Mesenchymal stem cell (in vitro differentiated cells and primary cell): ENCODE measurements at regions not wholly inside any gene's neighbourhood (a gene's known extent, or its start where the extent isn't known, plus 50 kb on each side); places are given as distances from the start of the nearest gene placed in this dataset.

Experiments
- DNase-seq: peaks from one replicate; pipeline ENCODE4 v3.0.0-alpha.2; 2013
- H2AFZ ChIP-seq: one replicate; pipeline ENCODE4 v1.6.1; 2013; ENCODE audit warnings: low read depth, mild to moderate bottlenecking, control low read depth, inconsistent platforms, low read length, moderate library complexity
- H2AK5ac ChIP-seq: 2 replicates; pipeline ENCODE4 v1.6.1; 2013; ENCODE audit warnings: low read length, moderate library complexity, mild to moderate bottlenecking, inconsistent platforms; ENCODE audit not compliant: severe bottlenecking
- H2BK120ac ChIP-seq: one replicate; pipeline ENCODE4 v1.6.1; 2013; ENCODE audit warnings: low read depth, mild to moderate bottlenecking, inconsistent platforms, low read length, moderate library complexity
- H2BK12ac ChIP-seq, 2 experiments: one replicate each; pipeline ENCODE4 v1.6.1; 2013; ENCODE audit warnings: inconsistent platforms in 2 of 2, low read length in 2 of 2, mild to moderate bottlenecking in 2 of 2, moderate library complexity in 2 of 2, control low read depth in 1 of 2
- H2BK15ac ChIP-seq: one replicate; pipeline ENCODE4 v1.6.1; 2013; ENCODE audit warnings: mild to moderate bottlenecking, low read depth, inconsistent platforms; ENCODE audit not compliant: poor library complexity, severe bottlenecking
- H2BK5ac ChIP-seq: 2 replicates; pipeline ENCODE4 v1.6.1; 2013; ENCODE audit warnings: low read depth, mild to moderate bottlenecking, low read length, control low read depth, inconsistent platforms; ENCODE audit not compliant: poor library complexity, severe bottlenecking
- H3K14ac ChIP-seq, 2 experiments: one replicate each; pipeline ENCODE4 v1.6.1; 2013; ENCODE audit warnings: inconsistent platforms in 2 of 2, low read length in 2 of 2, control low read depth in 1 of 2, mild to moderate bottlenecking in 1 of 2, moderate library complexity in 1 of 2
- H3K18ac ChIP-seq, 2 experiments: one replicate each; pipeline ENCODE4 v1.6.1; 2013; ENCODE audit warnings: inconsistent platforms in 2 of 2, low read length in 2 of 2, control low read depth in 1 of 2, low read depth in 1 of 2, mild to moderate bottlenecking in 1 of 2
- H3K23ac ChIP-seq, 2 experiments: one replicate each; pipeline ENCODE4 v1.6.1; 2013; ENCODE audit warnings: inconsistent platforms in 2 of 2, low read length in 2 of 2, mild to moderate bottlenecking in 2 of 2, moderate library complexity in 2 of 2, control low read depth in 1 of 2
- H3K27ac ChIP-seq: 2 replicates; pipeline ENCODE4 v1.5.1; 2013; ENCODE audit warnings: mild to moderate bottlenecking, moderate library complexity, low read length, control low read depth, inconsistent platforms; ENCODE audit not compliant: poor library complexity, severe bottlenecking
- H3K27me3 ChIP-seq, 2 experiments: 2 replicates each; pipeline versions ENCODE4 v1.6.1 to v1.7.0; 2013; ENCODE audit warnings: low read length in 2 of 2, mild to moderate bottlenecking in 2 of 2, moderate library complexity in 2 of 2, control low read depth in 1 of 2, inconsistent platforms in 1 of 2; ENCODE audit not compliant: control insufficient read depth in 1 of 2, insufficient read depth in 1 of 2
- H3K36me3 ChIP-seq, 2 experiments: 2 replicates each; pipeline versions ENCODE4 v1.6.1 to v1.7.0; 2013; ENCODE audit warnings: low read length in 2 of 2, control low read depth in 1 of 2, inconsistent platforms in 1 of 2, low read depth in 1 of 2, mild to moderate bottlenecking in 1 of 2; ENCODE audit not compliant: insufficient read depth in 2 of 2, control insufficient read depth in 1 of 2
- H3K4ac ChIP-seq, 2 experiments: one replicate each; pipeline ENCODE4 v1.6.1; 2013; ENCODE audit warnings: inconsistent platforms in 2 of 2, low read length in 2 of 2, mild to moderate bottlenecking in 2 of 2, moderate library complexity in 2 of 2, control low read depth in 1 of 2, low read depth in 1 of 2
- H3K4me1 ChIP-seq: 2 replicates; pipeline ENCODE4 v1.6.1; 2013; ENCODE audit warnings: low read depth, low read length, control low read depth; ENCODE audit not compliant: control insufficient read depth, insufficient read depth
- H3K4me2 ChIP-seq: 2 replicates; pipeline ENCODE4 v1.6.1; 2013; ENCODE audit warnings: low read length, mild to moderate bottlenecking, inconsistent platforms; ENCODE audit not compliant: poor library complexity, severe bottlenecking
- H3K4me3 ChIP-seq, 2 experiments: 2 replicates each; pipeline versions ENCODE4 v1.5.1 to v1.7.0; 2013; ENCODE audit warnings: low read length in 2 of 2, mild to moderate bottlenecking in 2 of 2, control low read depth in 1 of 2, low read depth in 1 of 2; ENCODE audit not compliant: insufficient read depth in 1 of 2
- H3K79me1 ChIP-seq: replicated peaks from 2 replicates; pipeline ENCODE4 v1.6.1; 2013; ENCODE audit warnings: mild to moderate bottlenecking, control low read depth, low read length, inconsistent platforms; ENCODE audit not compliant: poor library complexity, severe bottlenecking
- H3K9ac ChIP-seq: 2 replicates; pipeline ENCODE4 v1.7.0; 2013; ENCODE audit warnings: mild to moderate bottlenecking, low read length, moderate library complexity
- H3K9me3 ChIP-seq: 2 replicates; pipeline ENCODE4 v1.7.0; 2013; ENCODE audit warnings: mild to moderate bottlenecking, low read length; ENCODE audit not compliant: control insufficient read depth
- H4K8ac ChIP-seq: one replicate; pipeline ENCODE4 v1.6.1; 2013; ENCODE audit warnings: inconsistent platforms, mild to moderate bottlenecking, low read length, moderate library complexity
- H4K91ac ChIP-seq: one replicate; pipeline ENCODE4 v1.6.1; 2013; ENCODE audit warnings: mild to moderate bottlenecking, low read length, inconsistent platforms
- WGBS: methylation state at CpG from one replicate; pipeline ENCODE4 v1.1.7; 2013; ENCODE audit warnings: mixed read lengths; 5-methylcytosine and 5-hydroxymethylcytosine counted together

- no peaks in the 10 kb centered on the region for H3K4me1 ChIP-seq
- H3K4me2 ChIP-seq = no peak overlapping the region
- no peak overlapping the region for H2AFZ ChIP-seq
- no peak overlapping the region for H2AK5ac ChIP-seq
- no peak overlapping the region for H2BK120ac ChIP-seq
- H2BK12ac ChIP-seq = no peak overlapping the region
- no peak for DNase-seq
- 88% methylated on average over 12 of the region's 15 CpGs for WGBS
- no peaks in the 10 kb centered on the region for H3K79me1 ChIP-seq
- no peak overlapping the region for H2BK5ac ChIP-seq
- no peak overlapping the region for H2BK15ac ChIP-seq
- H3K14ac ChIP-seq = no peak overlapping the region
- no peak overlapping the region for H3K9ac ChIP-seq
- H3K9me3 ChIP-seq = peaks cover 4% of the 10 kb centered on the region
- no peak overlapping the region for H4K8ac ChIP-seq
- no peak overlapping the region for H3K18ac ChIP-seq
- H3K4ac ChIP-seq = no peak overlapping the region
- no peak overlapping the region for H3K4me3 ChIP-seq
- H3K36me3 ChIP-seq = no peaks in the 10 kb centered on the region
- no peak overlapping the region for H4K91ac ChIP-seq
- no peak overlapping the region for H3K27ac ChIP-seq
- H3K27me3 ChIP-seq = no peaks in the 10 kb centered on the region
- no peak overlapping the region for H3K23ac ChIP-seq
These were observed 86.6 kb upstream of the SOX1 start for GRCh38 chr13:111980146-111980929.

- 85% methylated on average over 12 of the region's 12 CpGs for WGBS
- H3K27ac ChIP-seq = no peak overlapping the region
These were observed 85.9 kb upstream of the SOX1 start for GRCh38 chr13:111981006-111981405.

GRCh38 chr13:111981446-111982165 lies 85.3 kb upstream of the SOX1 start:
- Histone ChIP-seq H3K4me2 (no peak overlapping the region), H3K9ac (no peak overlapping the region), H3K4ac (no peak overlapping the region), H3K36me3 (no peaks in the 10 kb centered on the region), H3K9me3 (peaks cover 4% of the 10 kb centered on the region), H3K23ac (no peak overlapping the region), H4K8ac (no peak overlapping the region), H2BK15ac (no peak overlapping the region), H2AK5ac (no peak overlapping the region), H2BK12ac (no peak overlapping the region), H3K27me3 (no peaks in the 10 kb centered on the region), H3K4me1 (no peaks in the 10 kb centered on the region), H2AFZ (no peak overlapping the region), H2BK5ac (no peak overlapping the region), H3K27ac (no peak overlapping the region), H3K4me3 (no peak overlapping the region), H3K18ac (no peak overlapping the region), H4K91ac (no peak overlapping the region), H2BK120ac (no peak overlapping the region), H3K79me1 (no peaks in the 10 kb centered on the region), H3K14ac (no peak overlapping the region)
- no peak for DNase-seq
- 54% methylated on average over 12 of the region's 12 CpGs for WGBS

More at GRCh38 chr13:111981006-111981405, 85.9 kb upstream of the SOX1 start:
- Histone ChIP-seq H3K4me3 (no peak overlapping the region), H3K18ac (no peak overlapping the region), H3K14ac (no peak overlapping the region), H4K91ac (no peak overlapping the region), H3K9me3 (peaks cover 4% of the 10 kb centered on the region), H3K4me1 (no peaks in the 10 kb centered on the region), H2BK5ac (no peak overlapping the region), H4K8ac (no peak overlapping the region), H3K79me1 (no peaks in the 10 kb centered on the region), H3K36me3 (no peaks in the 10 kb centered on the region), H2AFZ (no peak overlapping the region), H3K4ac (no peak overlapping the region), H3K9ac (no peak overlapping the region), H2BK12ac (no peak overlapping the region), H2BK15ac (no peak overlapping the region), H3K23ac (no peak overlapping the region), H2AK5ac (no peak overlapping the region), H2BK120ac (no peak overlapping the region), H3K27me3 (no peaks in the 10 kb centered on the region), H3K4me2 (no peak overlapping the region)
- DNase-seq = no peak

GRCh38 chr13:111984349-111984748 lies 82.6 kb upstream of the SOX1 start:
- peaks cover 4% of the 10 kb centered on the region for H3K9me3 ChIP-seq
- no peak overlapping the region for H3K27ac ChIP-seq
- H3K4me2 ChIP-seq = no peak overlapping the region
- H3K9ac ChIP-seq = no peak overlapping the region
- H3K27me3 ChIP-seq = no peaks in the 10 kb centered on the region
- H2AK5ac ChIP-seq = no peak overlapping the region
- no peak overlapping the region for H2BK15ac ChIP-seq
- H3K4ac ChIP-seq = no peak overlapping the region
- no peak for DNase-seq
- no peak overlapping the region for H2BK120ac ChIP-seq
- H2BK12ac ChIP-seq = no peak overlapping the region
- no peak overlapping the region for H3K14ac ChIP-seq
- no peaks in the 10 kb centered on the region for H3K4me1 ChIP-seq
- H3K79me1 ChIP-seq = no peaks in the 10 kb centered on the region
- WGBS = no CpG with 5 or more reads among the region's 1 CpG
- H2BK5ac ChIP-seq = no peak overlapping the region
- no peak overlapping the region for H4K91ac ChIP-seq
- H3K4me3 ChIP-seq = no peak overlapping the region
- no peak overlapping the region for H3K18ac ChIP-seq
- no peak overlapping the region for H4K8ac ChIP-seq
- no peaks in the 10 kb centered on the region for H3K36me3 ChIP-seq
- H2AFZ ChIP-seq = no peak overlapping the region
- no peak overlapping the region for H3K23ac ChIP-seq
